RKO (cell line): ENCODE measurements at regions not wholly inside any gene's neighbourhood (a gene's known extent, or its start where the extent isn't known, plus 50 kb on each side); places are given as distances from the start of the nearest gene placed in this dataset.

ENCODE experiments used
- DNase-seq: peaks from one replicate; pipeline ENCODE4 v3.0.0-alpha.2; 2016; ENCODE audit warnings: low spot score

GRCh38 chr9:28206280-28206679 is 633.0 kb upstream of the C9orf72 start:
- no peak for DNase-seq

- no peak for DNase-seq
These were observed 634.4 kb upstream of the C9orf72 start for GRCh38 chr9:28207657-28208056.

- DNase-seq: no peak
These were observed 635.8 kb upstream of the C9orf72 start for GRCh38 chr9:28209130-28209529.

GRCh38 chr9:28212979-28213378 is 639.7 kb upstream of the C9orf72 start:
- DNase-seq: peak; percentile 89

- DNase-seq: no peak
These were observed 642.4 kb upstream of the C9orf72 start for GRCh38 chr9:28215536-28216299.

- no peak for DNase-seq
These were observed 659.4 kb upstream of the C9orf72 start for GRCh38 chr9:28232686-28233085.

GRCh38 chr9:28234133-28234893 is 661.0 kb upstream of the C9orf72 start:
- DNase-seq: no peak

- peak; percentile 11 for DNase-seq
These were observed 661.6 kb upstream of the C9orf72 start for GRCh38 chr9:28234894-28235277.

- DNase-seq: no peak
These were observed 676.1 kb upstream of the C9orf72 start for GRCh38 chr9:28249424-28249823.

- no peak for DNase-seq
These were observed 681.9 kb upstream of the C9orf72 start for GRCh38 chr9:28255174-28255573.

- no peak for DNase-seq
These were observed 687.0 kb upstream of the C9orf72 start for GRCh38 chr9:28260330-28260729.

GRCh38 chr9:28264368-28264767 is 691.1 kb upstream of the C9orf72 start:
- DNase-seq: peak; percentile 58

GRCh38 chr9:28267351-28267750 is 694.1 kb upstream of the C9orf72 start:
- DNase-seq: no peak

GRCh38 chr9:28270156-28270555 is 696.9 kb upstream of the C9orf72 start:
- no peak for DNase-seq

- DNase-seq: no peak
These were observed 698.8 kb upstream of the C9orf72 start for GRCh38 chr9:28272127-28272526.

- no peak for DNase-seq
These were observed 714.2 kb upstream of the C9orf72 start for GRCh38 chr9:28287455-28287854.

- DNase-seq: no peak
These were observed 716.5 kb upstream of the C9orf72 start for GRCh38 chr9:28289746-28290145.

- DNase-seq: no peak
These were observed 720.2 kb upstream of the C9orf72 start for GRCh38 chr9:28293369-28294090.

- DNase-seq: no peak
These were observed 728.0 kb upstream of the C9orf72 start for GRCh38 chr9:28301281-28301680.

- no peak for DNase-seq
These were observed 744.5 kb upstream of the C9orf72 start for GRCh38 chr9:28317745-28318144.

- DNase-seq: no peak
These were observed 745.2 kb upstream of the C9orf72 start for GRCh38 chr9:28318515-28318914.

- DNase-seq: no peak
These were observed 746.7 kb upstream of the C9orf72 start for GRCh38 chr9:28319981-28320380.

GRCh38 chr9:28320616-28321015 is 747.3 kb upstream of the C9orf72 start:
- DNase-seq: no peak
